Prostate gland (tissue), 2 donors: ENCODE measurements at regions not wholly inside any gene's neighbourhood (a gene's known extent, or its start where the extent isn't known, plus 50 kb on each side); places are given as distances from the start of the nearest gene placed in this dataset.

Experiments
- CTCF ChIP-seq, 4 experiments: fragments of 200-600 bp in 2 of 4; fragments of 450-650 bp in 2 of 4; sonication (generic) in 2 of 4; IDR thresholded peaks; 1 replicate in 3 of 4; 2 replicates in 1 of 4; pipeline ENCODE4 v1.5.1; 2016 to 2019; ENCODE audit warnings: antibody characterized with exemption in 4 of 4, mild to moderate bottlenecking in 2 of 4, moderate library complexity in 2 of 4
- POLR2A ChIP-seq: fragments of 450-650 bp; IDR thresholded peaks from one replicate; pipeline ENCODE4 v1.6.1; 2016; ENCODE audit warnings: antibody characterized with exemption, mild to moderate bottlenecking
- POLR2AphosphoS5 ChIP-seq: sonication (generic); formaldehyde crosslinking; IDR thresholded peaks from one replicate; pipeline ENCODE4 v1.6.1; 2017; ENCODE audit warnings: antibody characterized with exemption

GRCh38 chr17:63290784-63291183 lies 155.3 kb downstream of the CYB561 start:
- no peak for TF ChIP-seq CTCF (IDR thresholded peaks at IDR 0.05)
- TF ChIP-seq POLR2A: no peak
- no peak for TF ChIP-seq POLR2AphosphoS5
